ENCODE measurements at regions not wholly inside any gene's neighbourhood (a gene's known extent, or its start where the extent isn't known, plus 50 kb on each side); places are given as distances from the start of the nearest gene placed in this dataset.

GRCh38 chr13:80213201-80213600 is 127.7 kb downstream of the SPRY2 start:
- no peak overlapping the region for H3K4me3 ChIP-seq
- no peaks in the 10 kb centered on the region for H3K4me1 ChIP-seq
- TF ChIP-seq EP300 (IDR thresholded peaks at IDR 0.05) (no peak), CTCF (IDR thresholded peaks at IDR 0.05) (no peak), POLR2AphosphoS5 (IDR thresholded peaks at IDR 0.05) (no peak), POLR2A (IDR thresholded peaks at IDR 0.05) (no peak)
- H3K27ac ChIP-seq: no peak overlapping the region
- H3K36me3 ChIP-seq: no peaks in the 10 kb centered on the region
- no peak for ATAC-seq
- no peaks in the 10 kb centered on the region for H3K9me3 ChIP-seq
- 81 to 96% methylated on average over 2 of the region's 2 CpGs for WGBS, 2 donors (ENCODE audit: low coverage in 1 of 2)
- H3K27me3 ChIP-seq: no peaks in the 10 kb centered on the region

GRCh38 chr13:80211566-80211965 is 129.4 kb downstream of the SPRY2 start:
- TF ChIP-seq POLR2A (IDR thresholded peaks at IDR 0.05) (no peak), CTCF (IDR thresholded peaks at IDR 0.05) (no peak), EP300 (IDR thresholded peaks at IDR 0.05) (no peak), POLR2AphosphoS5 (IDR thresholded peaks at IDR 0.05) (no peak)
- WGBS, 2 donors (ENCODE audit: low coverage in 1 of 2): 60 to 64% methylated on average over 1 to 2 of the region's 2 CpGs
- no peaks in the 10 kb centered on the region for H3K36me3 ChIP-seq
- H3K9me3 ChIP-seq: no peaks in the 10 kb centered on the region
- H3K27me3 ChIP-seq: no peaks in the 10 kb centered on the region
- H3K27ac ChIP-seq: no peak overlapping the region
- no peak overlapping the region for H3K4me3 ChIP-seq
- no peak for ATAC-seq
- H3K4me1 ChIP-seq: no peaks in the 10 kb centered on the region

- TF ChIP-seq EP300 (IDR thresholded peaks at IDR 0.05): no peak
- no peak for ATAC-seq
- Histone ChIP-seq H3K4me1 (no peaks in the 10 kb centered on the region), H3K36me3 (no peaks in the 10 kb centered on the region), H3K27me3 (no peaks in the 10 kb centered on the region), H3K27ac (no peak overlapping the region), H3K9me3 (no peaks in the 10 kb centered on the region), H3K4me3 (no peak overlapping the region)
- 51 to 70% methylated on average over 2 of the region's 2 CpGs for WGBS, 2 donors (ENCODE audit: low coverage in 1 of 2)
These were observed 136.3 kb downstream of the SPRY2 start for GRCh38 chr13:80204642-80205041.

GRCh38 chr13:80203496-80203895 is 137.4 kb downstream of the SPRY2 start:
- no peak overlapping the region for H3K4me3 ChIP-seq
- no peaks in the 10 kb centered on the region for H3K4me1 ChIP-seq
- TF ChIP-seq POLR2A (IDR thresholded peaks at IDR 0.05) (no peak), POLR2AphosphoS5 (IDR thresholded peaks at IDR 0.05) (no peak), EP300 (IDR thresholded peaks at IDR 0.05) (no peak), CTCF (IDR thresholded peaks at IDR 0.05) (no peak)
- no peak overlapping the region for H3K27ac ChIP-seq
- ATAC-seq: no peak
- H3K9me3 ChIP-seq: no peaks in the 10 kb centered on the region
- 81 to 90% methylated on average over 3 of the region's 3 CpGs for WGBS, 2 donors (ENCODE audit: low coverage in 1 of 2)
- H3K27me3 ChIP-seq: no peaks in the 10 kb centered on the region
- no peaks in the 10 kb centered on the region for H3K36me3 ChIP-seq

GRCh38 chr13:80201694-80202468 is 139.0 kb downstream of the SPRY2 start:
- Histone ChIP-seq H3K27me3 (no peaks in the 10 kb centered on the region), H3K4me3 (no peak overlapping the region), H3K27ac (no peak overlapping the region), H3K4me1 (no peaks in the 10 kb centered on the region), H3K9me3 (no peaks in the 10 kb centered on the region), H3K36me3 (no peaks in the 10 kb centered on the region)
- WGBS, 2 donors (ENCODE audit: low coverage in 1 of 2): 83 to 88% methylated on average over 5 to 6 of the region's 6 CpGs
- no peak for ATAC-seq
- no peak for TF ChIP-seq CTCF (IDR thresholded peaks at IDR 0.05)
- TF ChIP-seq POLR2A (IDR thresholded peaks at IDR 0.05): no peak
- TF ChIP-seq EP300 (IDR thresholded peaks at IDR 0.05): no peak
- TF ChIP-seq POLR2AphosphoS5 (IDR thresholded peaks at IDR 0.05): no peak

Data from gastroesophageal sphincter (tissue), 4 donors.